GM12891 (cell line): ENCODE measurements at regions not wholly inside any gene's neighbourhood (a gene's known extent, or its start where the extent isn't known, plus 50 kb on each side); places are given as distances from the start of the nearest gene placed in this dataset.

Experiments used
- PAX5 ChIP-seq: IDR thresholded peaks from 2 replicates; pipeline ENCODE4 v1.6.1; 2011; ENCODE audit warnings: low read length, moderate library complexity, mild to moderate bottlenecking; ENCODE audit not compliant: insufficient read depth, severe bottlenecking
- POLR2A ChIP-seq: IDR thresholded peaks from 2 replicates; pipeline ENCODE4 v1.6.1; 2011; ENCODE audit warnings: low read depth, low read length, control low read depth
- POLR2AphosphoS5 ChIP-seq: IDR thresholded peaks from 2 replicates; pipeline ENCODE4 v1.6.1; 2011; ENCODE audit warnings: low read depth, low read length, control low read depth
- POU2F2 ChIP-seq: IDR thresholded peaks from 2 replicates; pipeline ENCODE4 v1.6.1; 2011; ENCODE audit warnings: low read depth, mild to moderate bottlenecking, control low read depth, low read length, moderate library complexity
- SPI1 ChIP-seq: IDR thresholded peaks from 2 replicates; pipeline ENCODE4 v1.6.1; 2011; ENCODE audit warnings: low read depth, low read length, control low read depth
- TAF1 ChIP-seq: IDR thresholded peaks from 2 replicates; pipeline ENCODE4 v1.6.1; 2011; ENCODE audit warnings: low read depth, low read length, control low read depth

- TF ChIP-seq POU2F2 (no peak), TAF1 (no peak), POLR2A (no peak), PAX5 (no peak), SPI1 (no peak), POLR2AphosphoS5 (no peak)
Measured at GRCh38 chr6:163728442-163729126, 314.1 kb downstream of the QKI start.
